ENCODE measurements at regions not wholly inside any gene's neighbourhood (a gene's known extent, or its start where the extent isn't known, plus 50 kb on each side); places are given as distances from the start of the nearest gene placed in this dataset.

DNA sequence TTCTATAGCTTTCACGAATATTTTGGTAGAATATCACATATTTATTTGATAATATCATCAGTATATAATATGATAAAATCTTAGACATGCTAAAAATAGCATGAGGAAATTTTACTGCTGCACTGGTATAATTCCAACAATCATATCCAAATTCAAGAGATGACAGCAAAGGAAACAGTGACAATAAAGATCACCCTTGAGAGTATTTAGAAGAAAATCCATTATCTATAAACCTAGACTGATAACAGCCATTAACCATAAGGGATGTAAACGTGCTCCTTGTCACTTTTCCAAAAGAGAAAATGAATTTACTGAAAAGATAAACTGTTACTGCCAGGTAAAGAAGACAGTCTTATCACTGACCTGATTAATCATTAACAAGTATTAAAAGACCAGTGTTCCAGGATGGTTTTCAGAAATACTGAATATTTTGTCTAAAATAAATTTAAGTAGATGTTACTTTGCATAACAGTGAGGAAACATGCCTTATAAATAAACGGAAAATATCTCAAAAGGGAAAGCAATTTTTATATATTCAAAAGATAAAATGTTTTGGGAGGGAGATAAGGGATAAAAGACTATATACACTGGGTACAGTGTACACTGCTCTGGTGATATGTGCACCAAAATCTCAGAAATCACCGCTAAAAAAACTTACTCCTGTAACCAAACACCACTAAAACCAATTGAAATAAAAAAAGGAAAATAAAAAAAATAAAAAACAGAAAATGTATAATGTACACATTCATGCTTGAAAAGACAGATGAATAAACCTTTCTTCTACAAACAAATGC is 1704.7 kb downstream of the HACE1 start:
- Mint-ChIP-seq H3K27ac (no peak overlapping the region), H3K4me3 (no peak overlapping the region), H3K9me3 (no peaks in the 10 kb centered on the region), H3K4me1 (peaks cover 4% of the 10 kb centered on the region), H3K27me3 (ENCODE audit: insufficient read depth) (no peaks in the 10 kb centered on the region), H3K36me3 (ENCODE audit: low read depth) (no peaks in the 10 kb centered on the region)
- WGBS, 2 experiments (ENCODE audit: insufficient coverage in 1 of 2, insufficient read length in 1 of 2): 73% methylated on average over 3 of the region's 4 CpGs; no CpG with 5 or more reads in 1 of the 2 experiments
- Histone ChIP-seq H3K36me3 (ENCODE audit: control insufficient read depth, insufficient read depth, low read length) (no peaks in the 10 kb centered on the region), H3K9me3 (ENCODE audit: control insufficient read depth, low read length) (no peaks in the 10 kb centered on the region), H3K9ac (ENCODE audit: extremely low read depth, low read length, poor library complexity, severe bottlenecking) (no peak overlapping the region), H3K4me1 (ENCODE audit: control insufficient read depth, insufficient read depth, low read length) (peaks cover 6% of the 10 kb centered on the region), H3K27ac (ENCODE audit: low read depth, low read length) (no peak overlapping the region), H3K4me3 (ENCODE audit: low read length) (no peak overlapping the region), H3K27me3 (ENCODE audit: control insufficient read depth, insufficient read depth, low read length, poor library complexity, severe bottlenecking) (no peaks in the 10 kb centered on the region)
- TF ChIP-seq, protein P1, sequence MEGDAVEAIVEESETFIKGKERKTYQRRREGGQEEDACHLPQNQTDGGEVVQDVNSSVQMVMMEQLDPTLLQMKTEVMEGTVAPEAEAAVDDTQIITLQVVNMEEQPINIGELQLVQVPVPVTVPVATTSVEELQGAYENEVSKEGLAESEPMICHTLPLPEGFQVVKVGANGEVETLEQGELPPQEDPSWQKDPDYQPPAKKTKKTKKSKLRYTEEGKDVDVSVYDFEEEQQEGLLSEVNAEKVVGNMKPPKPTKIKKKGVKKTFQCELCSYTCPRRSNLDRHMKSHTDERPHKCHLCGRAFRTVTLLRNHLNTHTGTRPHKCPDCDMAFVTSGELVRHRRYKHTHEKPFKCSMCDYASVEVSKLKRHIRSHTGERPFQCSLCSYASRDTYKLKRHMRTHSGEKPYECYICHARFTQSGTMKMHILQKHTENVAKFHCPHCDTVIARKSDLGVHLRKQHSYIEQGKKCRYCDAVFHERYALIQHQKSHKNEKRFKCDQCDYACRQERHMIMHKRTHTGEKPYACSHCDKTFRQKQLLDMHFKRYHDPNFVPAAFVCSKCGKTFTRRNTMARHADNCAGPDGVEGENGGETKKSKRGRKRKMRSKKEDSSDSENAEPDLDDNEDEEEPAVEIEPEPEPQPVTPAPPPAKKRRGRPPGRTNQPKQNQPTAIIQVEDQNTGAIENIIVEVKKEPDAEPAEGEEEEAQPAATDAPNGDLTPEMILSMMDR (conservative IDR thresholded peaks at IDR 0.05): no peak
- DNase-seq: no peak

- TF ChIP-seq, protein P1 (conservative IDR thresholded peaks at IDR 0.05): no peak
- Mint-ChIP-seq H3K27me3 (ENCODE audit: insufficient read depth) (no peaks in the 10 kb centered on the region), H3K4me1 (peaks cover 4% of the 10 kb centered on the region)
Observed at GRCh38 chr6:103153016-103153415, 1706.7 kb downstream of the HACE1 start.

GRCh38 chr6:103142902-103143301 is 1716.8 kb downstream of the HACE1 start:
- 96% methylated on average over 2 of the region's 2 CpGs; no CpG with 5 or more reads in 1 of the 2 experiments for WGBS, 2 experiments (ENCODE audit: insufficient coverage in 1 of 2, insufficient read length in 1 of 2)
- H3K27me3 ChIP-seq (ENCODE audit: control insufficient read depth, insufficient read depth, low read length, poor library complexity, severe bottlenecking): no peaks in the 10 kb centered on the region
- peaks cover 2% of the 10 kb centered on the region for H3K27me3 Mint-ChIP-seq (ENCODE audit: insufficient read depth)
- H3K4me1 ChIP-seq (ENCODE audit: control insufficient read depth, insufficient read depth, low read length): no peaks in the 10 kb centered on the region
- H3K27ac Mint-ChIP-seq: no peak overlapping the region
- H3K36me3 ChIP-seq (ENCODE audit: control insufficient read depth, insufficient read depth, low read length): no peaks in the 10 kb centered on the region
- H3K4me3 Mint-ChIP-seq: no peak overlapping the region
- no peak overlapping the region for H3K9ac ChIP-seq (ENCODE audit: extremely low read depth, low read length, poor library complexity, severe bottlenecking)
- H3K27ac ChIP-seq (ENCODE audit: low read depth, low read length): no peak overlapping the region
- no peak for DNase-seq
- no peaks in the 10 kb centered on the region for H3K9me3 Mint-ChIP-seq
- TF ChIP-seq, protein P1 (conservative IDR thresholded peaks at IDR 0.05): no peak
- H3K9me3 ChIP-seq (ENCODE audit: control insufficient read depth, low read length): no peaks in the 10 kb centered on the region
- H3K4me1 Mint-ChIP-seq: no peaks in the 10 kb centered on the region
- H3K36me3 Mint-ChIP-seq (ENCODE audit: low read depth): no peaks in the 10 kb centered on the region
- no peak overlapping the region for H3K4me3 ChIP-seq (ENCODE audit: low read length)

More at GRCh38 chr6:103153016-103153415, 1706.7 kb downstream of the HACE1 start:
- Mint-ChIP-seq H3K4me3 (no peak overlapping the region), H3K36me3 (ENCODE audit: low read depth) (no peaks in the 10 kb centered on the region), H3K9me3 (no peaks in the 10 kb centered on the region), H3K27ac (no peak overlapping the region)
- WGBS, 2 experiments (ENCODE audit: insufficient coverage in 1 of 2, insufficient read length in 1 of 2): 87% methylated on average over 2 of the region's 3 CpGs; no CpG with 5 or more reads in 1 of the 2 experiments
- H3K9ac ChIP-seq (ENCODE audit: extremely low read depth, low read length, poor library complexity, severe bottlenecking): no peak overlapping the region
- H3K4me3 ChIP-seq (ENCODE audit: low read length): no peak overlapping the region
- H3K4me1 ChIP-seq (ENCODE audit: control insufficient read depth, insufficient read depth, low read length): peaks cover 6% of the 10 kb centered on the region
- H3K36me3 ChIP-seq (ENCODE audit: control insufficient read depth, insufficient read depth, low read length): no peaks in the 10 kb centered on the region
- H3K27me3 ChIP-seq (ENCODE audit: control insufficient read depth, insufficient read depth, low read length, poor library complexity, severe bottlenecking): no peaks in the 10 kb centered on the region
- DNase-seq: no peak
- H3K27ac ChIP-seq (ENCODE audit: low read depth, low read length): no peak overlapping the region
- H3K9me3 ChIP-seq (ENCODE audit: control insufficient read depth, low read length): no peaks in the 10 kb centered on the region
